GM08714 (cell line): ENCODE measurements at regions not wholly inside any gene's neighbourhood (a gene's known extent, or its start where the extent isn't known, plus 50 kb on each side); places are given as distances from the start of the nearest gene placed in this dataset.

ENCODE experiments used
- H3K4me3 ChIP-seq: fragments of 200-500 bp; sonication (Bioruptor generic); 2 replicates; pipeline ENCODE4 v1.5.1; 2014; ENCODE audit warnings: mild to moderate bottlenecking, low read length, inconsistent platforms
- ZNF274 ChIP-seq: IDR thresholded peaks from 2 replicates; pipeline ENCODE4 v1.6.1; 2012; ENCODE audit warnings: mild to moderate bottlenecking, low read depth, low read length

- H3K4me3 ChIP-seq = no peak overlapping the region
- TF ChIP-seq ZNF274 = no peak
These were observed 315.9 kb downstream of the PRDM2 start for GRCh38 chr1:14015917-14016316.

DNA sequence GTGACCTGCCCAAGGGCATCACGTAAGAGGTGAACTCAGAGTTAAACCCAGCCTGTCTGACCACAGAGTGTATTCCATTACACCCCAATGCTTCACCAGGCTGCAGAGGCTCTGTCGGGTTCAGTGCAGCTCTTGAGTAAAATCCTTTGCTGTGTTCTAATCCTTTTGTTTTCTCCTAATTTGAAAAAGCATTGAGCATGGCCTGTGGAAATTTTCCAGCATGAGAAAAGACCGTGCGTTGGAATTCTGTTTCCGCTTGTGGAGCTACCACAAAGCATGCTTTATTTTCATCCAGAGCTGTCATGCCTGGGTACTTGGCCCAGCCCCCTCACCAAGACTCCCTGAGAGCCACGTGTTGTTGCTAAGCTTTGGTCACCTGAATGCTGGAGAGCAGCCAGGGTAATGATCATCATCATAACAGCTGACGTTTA, 317.6 kb downstream of the PRDM2 start:
- TF ChIP-seq ZNF274 = no peak
- no peak overlapping the region for H3K4me3 ChIP-seq

DNA sequence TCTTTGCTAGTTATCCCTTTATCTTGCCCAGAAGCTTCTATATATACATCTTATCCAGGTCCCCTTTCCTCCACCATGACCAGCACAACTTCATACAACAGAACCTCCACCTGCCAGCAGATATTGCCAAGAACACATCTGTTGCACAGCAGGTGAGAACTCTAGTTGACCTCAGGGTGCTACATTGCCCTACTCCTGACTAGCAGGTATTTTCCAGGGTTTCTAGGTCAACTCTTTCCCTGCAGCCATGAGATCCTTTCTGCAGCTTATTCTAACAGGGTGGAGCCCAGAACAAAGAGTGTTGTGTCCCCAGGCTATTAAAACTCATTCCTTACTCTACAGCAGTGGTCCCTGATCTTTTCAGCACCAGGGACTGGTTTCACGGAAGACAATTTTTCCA, 319.5 kb downstream of the PRDM2 start:
- no peak overlapping the region for H3K4me3 ChIP-seq
- no peak for TF ChIP-seq ZNF274

GRCh38 chr1:14020006-14020405, 320.0 kb downstream of the PRDM2 start:
- no peak for TF ChIP-seq ZNF274
- H3K4me3 ChIP-seq = no peak overlapping the region

GRCh38 chr1:14027099-14027498, 327.1 kb downstream of the PRDM2 start:
- no peak for TF ChIP-seq ZNF274

DNA sequence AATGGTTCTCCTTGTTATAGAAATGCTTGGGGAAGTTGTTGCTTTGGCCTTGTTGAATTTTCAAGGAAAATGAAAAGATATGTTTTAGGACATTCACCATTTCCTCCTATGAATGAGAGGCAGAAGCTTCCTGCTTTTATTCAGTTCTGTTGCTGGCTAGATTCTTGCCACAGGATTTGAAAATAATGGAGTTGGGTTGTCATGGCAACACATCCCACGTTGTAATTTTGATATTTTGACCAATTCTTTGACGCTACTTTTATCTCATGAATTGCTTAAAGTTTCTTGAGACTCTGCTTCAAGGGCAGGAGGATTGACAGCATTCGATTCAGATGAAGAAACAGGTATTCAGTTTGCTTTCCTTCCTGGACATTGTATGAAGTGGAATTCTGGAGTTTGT, 331.5 kb downstream of the PRDM2 start:
- no peak for TF ChIP-seq ZNF274
- no peak overlapping the region for H3K4me3 ChIP-seq

More at GRCh38 chr1:14027099-14027498, 327.1 kb downstream of the PRDM2 start:
- no peak overlapping the region for H3K4me3 ChIP-seq

GRCh38 chr1:14034506-14034905, 334.5 kb downstream of the PRDM2 start:
- no peak for TF ChIP-seq ZNF274

DNA sequence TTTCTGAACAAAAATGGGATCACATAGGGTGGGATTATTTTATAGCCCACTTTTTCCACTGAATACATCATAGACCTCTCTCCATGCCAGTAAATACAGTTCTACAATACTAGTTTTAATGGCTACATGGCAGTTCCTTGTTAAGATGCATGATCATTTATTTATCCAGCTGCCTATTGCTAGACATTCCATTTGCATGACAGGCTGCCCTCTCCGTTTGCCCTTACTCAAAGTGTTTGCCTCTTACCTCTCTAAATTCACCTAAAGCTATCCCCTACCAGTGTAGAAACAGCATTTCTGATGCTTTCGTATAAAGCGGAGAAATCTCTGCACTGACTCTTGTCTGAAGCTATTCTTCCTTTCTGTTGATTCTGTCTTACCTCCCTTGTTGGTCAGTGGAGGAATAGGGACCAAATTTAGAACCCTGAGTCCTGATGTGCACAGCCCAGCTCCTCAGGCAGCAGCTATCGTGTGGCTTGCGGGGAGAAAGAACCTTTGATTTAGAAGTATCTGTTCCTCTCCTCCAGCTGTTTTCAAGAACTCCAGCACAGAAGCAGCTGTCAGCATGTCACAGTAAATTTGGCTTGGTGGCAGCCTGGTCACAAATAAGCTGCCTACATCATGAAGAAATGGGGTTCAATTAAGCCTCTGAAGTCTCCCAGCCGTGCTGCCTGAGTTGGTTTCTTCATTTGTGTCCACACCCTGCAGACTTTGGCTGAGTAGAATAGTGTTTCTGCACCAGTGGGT, 337.3 kb downstream of the PRDM2 start:
- no peak for TF ChIP-seq ZNF274
- no peak overlapping the region for H3K4me3 ChIP-seq

More at GRCh38 chr1:14034506-14034905, 334.5 kb downstream of the PRDM2 start:
- H3K4me3 ChIP-seq = no peak overlapping the region

DNA sequence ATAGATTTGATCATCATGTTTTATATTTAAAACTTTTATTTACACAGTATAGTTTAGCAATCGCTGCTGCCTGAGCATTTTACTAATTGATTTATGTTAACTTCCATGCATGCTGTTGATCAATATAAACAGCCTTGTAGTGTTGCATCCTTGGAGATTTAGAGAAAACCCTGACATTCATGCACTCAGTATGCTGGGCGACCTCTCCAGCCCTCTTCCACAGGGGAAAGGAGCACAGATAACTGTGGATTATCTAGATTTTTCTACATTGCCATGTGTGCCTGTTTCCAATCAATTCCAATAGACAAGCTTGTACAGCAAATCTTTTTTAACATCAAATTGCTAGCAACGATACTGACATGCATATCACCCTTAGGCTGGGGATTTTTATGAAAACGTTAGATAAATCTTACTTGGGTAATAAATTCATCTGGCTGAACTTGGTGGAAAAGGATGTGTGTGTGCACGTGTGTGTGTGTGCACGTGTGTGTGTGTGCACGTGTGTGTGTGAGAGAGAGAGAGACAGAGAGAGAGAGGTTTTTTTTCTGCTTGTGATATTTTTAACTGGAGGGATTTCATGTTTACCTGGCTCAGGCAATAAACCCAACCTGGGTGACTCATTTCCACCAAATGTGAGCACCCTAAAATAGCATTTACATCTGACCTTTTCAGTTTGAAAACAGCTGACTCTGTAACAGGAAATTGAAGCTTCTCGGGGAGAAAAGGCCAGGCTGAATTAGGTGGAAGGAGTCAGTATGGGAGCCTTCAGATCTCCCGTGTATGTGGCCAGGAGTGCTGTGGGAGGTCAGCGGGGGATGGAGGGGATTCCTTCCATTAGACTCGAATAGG, 339.8 kb downstream of the PRDM2 start:
- TF ChIP-seq ZNF274 = no peak
- H3K4me3 ChIP-seq = no peak overlapping the region

DNA sequence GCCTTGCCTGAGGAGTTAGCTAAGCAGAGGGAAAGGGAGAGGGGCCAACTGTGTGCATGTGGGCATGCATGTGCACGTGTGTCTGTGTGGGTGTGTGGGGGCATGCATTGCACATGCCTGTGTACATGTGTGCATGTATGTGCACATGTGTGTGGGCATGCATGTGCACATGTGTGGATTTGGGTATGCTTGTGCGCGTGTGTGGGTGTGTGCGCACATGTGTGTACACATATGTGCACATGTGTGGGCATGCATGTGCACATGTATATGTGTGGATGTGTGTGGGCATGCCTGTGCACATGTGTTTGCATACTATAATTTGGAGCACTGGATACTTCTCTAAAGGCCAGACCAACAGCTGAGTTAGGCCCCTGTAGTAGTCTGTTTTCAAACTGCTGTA, 350.0 kb downstream of the PRDM2 start:
- no peak for TF ChIP-seq ZNF274
- H3K4me3 ChIP-seq = no peak overlapping the region

DNA sequence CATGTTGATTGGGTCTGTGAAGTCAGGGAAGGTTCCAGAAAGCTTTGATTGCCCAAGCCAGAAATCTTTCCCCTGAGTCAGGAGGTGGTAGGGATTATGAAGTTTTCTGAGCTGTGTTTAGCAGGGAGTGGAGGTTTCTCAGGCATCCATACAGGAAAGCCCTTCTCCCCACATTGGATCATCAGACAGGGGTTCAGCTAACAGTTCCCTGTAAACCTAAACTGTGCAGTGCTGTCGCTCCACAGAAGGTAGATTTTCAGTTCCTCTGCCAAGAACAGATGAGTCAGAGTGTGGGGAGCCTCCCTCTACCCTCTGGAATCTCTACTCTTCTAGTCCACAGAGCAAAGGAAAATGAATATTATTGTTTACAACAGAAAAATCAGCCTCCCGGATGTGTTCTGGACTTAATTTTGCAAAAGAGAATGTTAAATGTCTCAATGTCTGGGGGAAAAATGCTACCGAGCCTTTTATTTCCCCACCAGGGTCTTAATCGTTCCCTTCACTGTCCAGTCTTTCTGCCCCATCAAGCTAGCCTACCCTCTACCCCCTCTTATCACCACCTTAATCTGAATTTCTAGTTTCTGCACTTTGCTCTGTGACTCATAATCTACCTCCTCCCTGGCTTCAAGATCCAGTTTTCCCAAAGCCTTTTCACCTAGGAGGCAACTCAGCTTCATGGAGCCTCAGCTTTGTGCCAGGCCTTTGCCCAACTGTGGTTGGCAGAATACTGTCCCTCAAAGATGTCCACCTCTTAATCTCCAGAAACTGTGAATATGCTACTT, 355.6 kb downstream of the PRDM2 start:
- no peak overlapping the region for H3K4me3 ChIP-seq
- TF ChIP-seq ZNF274 = no peak

DNA sequence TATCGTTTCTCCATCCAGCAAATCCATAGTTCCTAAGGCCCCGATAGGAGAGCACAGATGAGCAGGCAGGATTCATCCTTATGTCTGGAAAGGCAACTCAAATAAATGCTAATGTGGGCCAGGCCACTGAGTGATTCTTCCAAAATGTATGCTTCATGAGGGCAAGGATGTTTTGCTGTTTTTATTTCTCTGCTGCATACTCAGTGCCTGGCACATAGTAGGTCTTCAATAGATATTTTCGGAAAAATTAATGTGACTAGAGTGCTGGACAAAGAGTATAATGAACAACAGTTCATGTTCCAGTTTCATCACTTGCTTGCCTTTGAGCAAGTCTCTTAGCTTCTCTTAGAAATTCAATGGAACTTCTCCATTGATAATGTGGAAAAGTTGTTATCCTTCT, 357.7 kb downstream of the PRDM2 start:
- no peak for TF ChIP-seq ZNF274

DNA sequence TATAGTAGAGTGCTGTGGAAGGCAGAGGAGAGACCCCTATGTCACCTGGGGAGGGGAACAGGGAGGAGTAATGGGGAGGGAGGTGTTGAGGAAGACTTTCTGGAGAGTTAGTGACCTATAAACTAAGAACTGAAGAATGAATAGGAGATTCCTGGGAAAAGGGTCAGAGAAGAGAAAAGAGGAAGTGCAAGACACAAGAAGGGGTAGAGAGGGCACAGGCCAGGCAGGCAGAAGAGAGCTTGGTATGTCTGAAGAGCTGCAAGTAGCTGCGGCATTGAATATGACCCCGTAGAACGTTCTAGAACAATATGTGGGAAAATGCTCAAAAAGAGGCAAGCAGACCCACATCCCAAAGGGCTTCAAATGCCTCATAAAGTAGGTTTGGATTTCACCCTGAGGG, 361.2 kb downstream of the PRDM2 start:
- no peak for TF ChIP-seq ZNF274
- no peak overlapping the region for H3K4me3 ChIP-seq

More for the DNA sequence above, 357.7 kb downstream of the PRDM2 start:
- no peak overlapping the region for H3K4me3 ChIP-seq

DNA sequence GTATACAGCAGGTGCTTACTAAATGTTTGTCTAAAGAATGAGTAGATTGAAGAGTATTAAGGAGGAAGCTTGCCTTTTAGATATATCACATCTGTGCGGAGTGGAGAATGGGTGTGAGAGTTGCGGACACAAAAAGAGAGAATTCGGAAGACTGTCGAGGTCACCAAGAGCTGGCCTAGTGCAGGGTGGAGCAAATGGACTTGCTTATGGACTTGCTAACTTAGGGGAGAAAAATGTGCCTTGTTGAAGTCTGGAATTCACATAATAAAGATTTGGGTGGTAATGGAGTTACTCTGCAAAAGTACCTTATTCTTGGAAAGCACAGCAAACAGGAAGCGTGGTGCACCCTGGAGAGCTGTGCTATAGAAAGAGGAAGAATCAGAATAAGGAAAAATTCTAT, 361.7 kb downstream of the PRDM2 start:
- TF ChIP-seq ZNF274 = no peak
- H3K4me3 ChIP-seq = no peak overlapping the region
